A673 (cell line): ENCODE measurements at regions not wholly inside any gene's neighbourhood (a gene's known extent, or its start where the extent isn't known, plus 50 kb on each side); places are given as distances from the start of the nearest gene placed in this dataset.
"Not testable (repeated sequence)": the region's sequence is repeated elsewhere in the genome, so short reads cannot be mapped to it uniquely, and the experiment has no call there.

Source experiments
- BruUV-seq: library from RNA; stranded (reverse); fragments of 400-500 nt; replicated peaks from 2 replicates; lab custom pipeline; 2021; lab: Mats Ljungman, UMichigan
- CTCF ChIA-PET: fragments of 300-600 bp; sonication (Branson Sonifier 250); formaldehyde crosslinking; loops from one replicate; lab custom pipeline; 2022; ENCODE audit warnings: antibody characterized with exemption; lab: Charles Lee
- POLR2A ChIA-PET: fragments of 300-600 bp; sonication (Branson Sonifier 250); formaldehyde crosslinking; loops from one replicate; lab custom pipeline; 2022; ENCODE audit warnings: antibody characterized with exemption; ENCODE audit not compliant: low non-redundant PET; lab: Charles Lee
- DNase-seq: peaks from one replicate; pipeline ENCODE4 v3.0.0-alpha.2; 2015; ENCODE audit warnings: low spot score
- H3K27ac ChIP-seq: fragments of 200-600 bp; sonication (generic); 2 replicates; pipeline ENCODE4 v1.5.1; 2016; ENCODE audit warnings: mixed run types, low read depth, mild to moderate bottlenecking, mixed read lengths, antibody characterized with exemption, low read length; ENCODE audit not compliant: poor library complexity, severe bottlenecking
- H3K27me3 ChIP-seq: fragments of 200-600 bp; sonication (generic); replicated peaks from 2 replicates; pipeline ENCODE4 v1.6.1; 2017; ENCODE audit warnings: mixed run types, low read depth, mild to moderate bottlenecking, mixed read lengths, antibody characterized with exemption, low read length; ENCODE audit not compliant: insufficient read depth, poor library complexity
- H3K36me3 ChIP-seq: fragments of 200-600 bp; sonication (generic); 2 replicates; pipeline ENCODE4 v1.6.1; 2016; ENCODE audit warnings: mixed run types, mild to moderate bottlenecking, mixed read lengths, antibody characterized with exemption, low read length; ENCODE audit not compliant: insufficient read depth, poor library complexity, severe bottlenecking
- H3K4me1 ChIP-seq: fragments of 200-600 bp; sonication (generic); 2 replicates; pipeline ENCODE4 v1.6.1; 2017; ENCODE audit warnings: mixed run types, mild to moderate bottlenecking, mixed read lengths, antibody characterized with exemption, low read length; ENCODE audit not compliant: insufficient read depth, poor library complexity, severe bottlenecking
- H3K4me3 ChIP-seq: fragments of 200-600 bp; sonication (generic); 2 replicates; pipeline ENCODE4 v1.5.1; 2016; ENCODE audit warnings: low read depth, mixed run types, mild to moderate bottlenecking, mixed read lengths, low read length; ENCODE audit not compliant: poor library complexity, severe bottlenecking
- H3K9me3 ChIP-seq: fragments of 200-600 bp; sonication (generic); 2 replicates; pipeline ENCODE4 v1.6.1; 2016; ENCODE audit warnings: mixed run types, low read depth, mild to moderate bottlenecking, mixed read lengths, antibody characterized with exemption, low read length; ENCODE audit not compliant: poor library complexity, severe bottlenecking
- CTCF ChIP-seq: fragments of 300-800, 200-600 bp; sonication (generic); conservative IDR thresholded peaks from 2 replicates; pipeline ENCODE4 v1.5.1; 2017; ENCODE audit warnings: low read depth, mild to moderate bottlenecking, antibody characterized with exemption, low read length, moderate library complexity, mixed read lengths
- EZH2 ChIP-seq: fragments of 200-600 bp; sonication (generic); IDR thresholded peaks from 2 replicates; pipeline ENCODE4 v1.6.1; 2017; ENCODE audit warnings: borderline replicate concordance, low read depth, mild to moderate bottlenecking, mixed read lengths, antibody characterized with exemption, low read length; ENCODE audit not compliant: poor library complexity, severe bottlenecking
- intact Hi-C: fragments of 100-400 bp; cut with micrococcal nuclease; formaldehyde crosslinking; loops from one replicate; pipeline ENCODE4 v1.10.0; 2022; ENCODE audit not compliant: unreplicated experiment

- no TSS peak for BruUV-seq
- ChIA-PET CTCF (no interaction called here), POLR2A (no interaction called here)
- Histone ChIP-seq H3K27me3 (no peaks in the 10 kb centered on the region), H3K9me3 (no peaks in the 10 kb centered on the region), H3K27ac (no peak overlapping the region), H3K4me1 (no peaks in the 10 kb centered on the region), H3K36me3 (no peaks in the 10 kb centered on the region), H3K4me3 (no peak overlapping the region)
- DNase-seq: no peak
- intact Hi-C loops: no loop called here
- no peak for TF ChIP-seq CTCF
- TF ChIP-seq EZH2: no peak
These were observed 388.0 kb upstream of the CDIN1 start for GRCh38 chr15:36191459-36191858.

GRCh38 chr15:36195361-36196007, 383.9 kb upstream of the CDIN1 start:
- H3K4me1 ChIP-seq, POLR2A ChIA-PET, DNase-seq, H3K27ac ChIP-seq, H3K36me3 ChIP-seq, intact Hi-C loops, BruUV-seq, H3K9me3 ChIP-seq, CTCF ChIA-PET, H3K4me3 ChIP-seq, H3K27me3 ChIP-seq: not testable (repeated sequence)

- H3K27me3 ChIP-seq: peaks cover 6% of the 10 kb centered on the region
- TF ChIP-seq EZH2 (no peak), CTCF (no peak)
- ChIA-PET POLR2A (no interaction called here), CTCF (no interaction called here)
- no peak for DNase-seq
- no peak overlapping the region for H3K27ac ChIP-seq
- no peak overlapping the region for H3K4me3 ChIP-seq
- intact Hi-C loops: no loop called here
- H3K36me3 ChIP-seq: no peaks in the 10 kb centered on the region
- no peaks in the 10 kb centered on the region for H3K4me1 ChIP-seq
- BruUV-seq: no TSS peak
- no peaks in the 10 kb centered on the region for H3K9me3 ChIP-seq
These were observed 370.4 kb upstream of the CDIN1 start for GRCh38 chr15:36208868-36209582.
